Stimulated activated CD8-positive, alpha-beta memory T cell treated with anti-CD3 and anti-CD28 coated beads, Interleukin-12 subunit alpha, Interleukin-12 subunit beta, amount 100 ng/mL, for 24 hours (primary cell): ENCODE measurements at regions not wholly inside any gene's neighbourhood (a gene's known extent, or its start where the extent isn't known, plus 50 kb on each side); places are given as distances from the start of the nearest gene placed in this dataset.
"Not testable (repeated sequence)": the region's sequence is repeated elsewhere in the genome, so short reads cannot be mapped to it uniquely, and the experiment has no call there.

ENCODE experiments used
- DNase-seq: peaks from one replicate; pipeline ENCODE4 v3.0.0-alpha.2; 2020; ENCODE audit errors: extremely low read depth

- no peak for DNase-seq
Observed at GRCh38 chr5:100232736-100233135, 302.4 kb upstream of the FAM174A start.

GRCh38 chr5:100188778-100189177 is 346.4 kb upstream of the FAM174A start:
- no peak for DNase-seq

- DNase-seq = no peak
Observed at GRCh38 chr5:100188339-100188738, 346.8 kb upstream of the FAM174A start.

- DNase-seq = no peak
Observed at GRCh38 chr5:100186181-100186580, 349.0 kb upstream of the FAM174A start.

- no peak for DNase-seq
Observed at GRCh38 chr5:100182402-100182801, 352.8 kb upstream of the FAM174A start.

- no peak for DNase-seq
Observed at GRCh38 chr5:100175346-100175745, 359.8 kb upstream of the FAM174A start.

GRCh38 chr5:100165309-100165708 is 369.9 kb upstream of the FAM174A start:
- DNase-seq = no peak

- no peak for DNase-seq
Observed at GRCh38 chr5:100161868-100162267, 373.3 kb upstream of the FAM174A start.

GRCh38 chr5:100157066-100157465 is 378.1 kb upstream of the FAM174A start:
- DNase-seq = no peak

GRCh38 chr5:100148239-100148638 is 386.9 kb upstream of the FAM174A start:
- DNase-seq = no peak

- DNase-seq = no peak
Observed at GRCh38 chr5:100142607-100143006, 392.6 kb upstream of the FAM174A start.

- no peak for DNase-seq
Observed at GRCh38 chr5:100131161-100131560, 404.0 kb upstream of the FAM174A start.

- no peak for DNase-seq
Observed at GRCh38 chr5:100130307-100130706, 404.9 kb upstream of the FAM174A start.

GRCh38 chr5:100119903-100120302 is 415.3 kb upstream of the FAM174A start:
- no peak for DNase-seq

- DNase-seq = no peak
Observed at GRCh38 chr5:100110497-100110896, 424.7 kb upstream of the FAM174A start.

GRCh38 chr5:100108883-100109282 is 426.3 kb upstream of the FAM174A start:
- DNase-seq = no peak

GRCh38 chr5:100103592-100104119 is 431.5 kb upstream of the FAM174A start:
- not testable (repeated sequence) for DNase-seq

- DNase-seq = not testable (repeated sequence)
Observed at GRCh38 chr5:100101466-100101865, 433.7 kb upstream of the FAM174A start.

- not testable (repeated sequence) for DNase-seq
Observed at GRCh38 chr5:100096328-100096727, 438.8 kb upstream of the FAM174A start.

- not testable (repeated sequence) for DNase-seq
Observed at GRCh38 chr5:100080703-100081102, 454.5 kb upstream of the FAM174A start.

- DNase-seq = not testable (repeated sequence)
Observed at GRCh38 chr5:100079163-100079562, 456.0 kb upstream of the FAM174A start.

GRCh38 chr5:100066020-100066419 is 469.2 kb upstream of the FAM174A start:
- DNase-seq = not testable (repeated sequence)

GRCh38 chr5:100043475-100043874 is 491.7 kb upstream of the FAM174A start:
- no peak for DNase-seq

GRCh38 chr5:100026606-100027005 is 508.6 kb upstream of the FAM174A start:
- DNase-seq = no peak
